GM18858 (cell line): ENCODE measurements at regions not wholly inside any gene's neighbourhood (a gene's known extent, or its start where the extent isn't known, plus 50 kb on each side); places are given as distances from the start of the nearest gene placed in this dataset.

Experiments
- ATAC-seq: cut with Tn5 transposase; IDR thresholded peaks from one replicate; pipeline ENCODE4 v1.9.1; 2021; ENCODE audit not compliant: unreplicated experiment

- ATAC-seq = no peak
Measured at GRCh38 chr21:41653954-41654491, 112.8 kb downstream of the RIPK4 start.

- ATAC-seq = no peak
Measured at GRCh38 chr21:41653243-41653953, 113.5 kb downstream of the RIPK4 start.

DNA sequence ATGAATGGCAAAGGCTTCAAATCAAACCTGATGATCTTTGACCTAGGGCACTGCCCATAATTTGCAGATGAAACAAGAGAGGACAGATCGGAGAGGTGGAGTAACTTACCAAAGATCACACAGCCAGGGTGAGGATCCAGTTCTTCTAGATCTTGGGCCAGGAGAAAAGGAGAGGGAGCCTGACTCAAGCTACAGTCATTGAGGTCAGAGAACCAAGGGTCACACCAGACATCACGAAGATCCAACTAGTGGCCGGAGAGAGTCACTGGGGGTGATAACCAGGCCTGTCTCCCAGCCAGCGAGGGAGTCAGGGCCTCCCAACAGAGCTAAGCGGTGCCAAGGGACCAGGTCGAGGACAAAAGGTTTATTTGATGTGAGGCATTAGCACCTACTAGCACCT, 115.0 kb downstream of the RIPK4 start:
- no peak for ATAC-seq

DNA sequence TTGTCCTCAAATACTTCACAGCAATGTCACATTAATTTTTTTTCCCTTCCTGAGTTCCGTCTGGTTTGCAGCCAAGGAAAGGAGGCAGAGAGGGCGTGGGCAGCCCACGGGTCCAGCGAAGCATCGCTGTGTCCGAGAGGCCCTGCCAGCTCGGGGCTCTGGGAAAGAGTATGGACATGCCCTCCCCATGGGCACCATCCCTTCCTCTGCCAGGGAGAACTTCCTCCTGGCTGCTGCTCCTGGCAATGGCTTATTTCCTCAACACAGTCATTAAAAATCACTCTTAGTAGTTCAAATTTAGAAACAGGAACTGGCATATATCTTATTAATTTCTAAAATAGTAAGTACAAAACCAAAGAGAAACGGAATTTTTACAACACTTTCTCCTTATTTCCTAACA, 115.4 kb downstream of the RIPK4 start:
- ATAC-seq = no peak

GRCh38 chr21:41650526-41651145, 116.2 kb downstream of the RIPK4 start:
- ATAC-seq = no peak

- no peak for ATAC-seq
Measured at GRCh38 chr21:41648591-41649031, 118.2 kb downstream of the RIPK4 start.

- ATAC-seq = no peak
Measured at GRCh38 chr21:41647806-41648561, 118.9 kb downstream of the RIPK4 start.

GRCh38 chr21:41643246-41643966, 123.4 kb downstream of the RIPK4 start:
- no peak for ATAC-seq

- ATAC-seq = no peak
Measured at GRCh38 chr21:41641821-41642701, 124.8 kb downstream of the RIPK4 start.

- no peak for ATAC-seq
Measured at GRCh38 chr21:41641510-41641815, 125.4 kb downstream of the RIPK4 start.

DNA sequence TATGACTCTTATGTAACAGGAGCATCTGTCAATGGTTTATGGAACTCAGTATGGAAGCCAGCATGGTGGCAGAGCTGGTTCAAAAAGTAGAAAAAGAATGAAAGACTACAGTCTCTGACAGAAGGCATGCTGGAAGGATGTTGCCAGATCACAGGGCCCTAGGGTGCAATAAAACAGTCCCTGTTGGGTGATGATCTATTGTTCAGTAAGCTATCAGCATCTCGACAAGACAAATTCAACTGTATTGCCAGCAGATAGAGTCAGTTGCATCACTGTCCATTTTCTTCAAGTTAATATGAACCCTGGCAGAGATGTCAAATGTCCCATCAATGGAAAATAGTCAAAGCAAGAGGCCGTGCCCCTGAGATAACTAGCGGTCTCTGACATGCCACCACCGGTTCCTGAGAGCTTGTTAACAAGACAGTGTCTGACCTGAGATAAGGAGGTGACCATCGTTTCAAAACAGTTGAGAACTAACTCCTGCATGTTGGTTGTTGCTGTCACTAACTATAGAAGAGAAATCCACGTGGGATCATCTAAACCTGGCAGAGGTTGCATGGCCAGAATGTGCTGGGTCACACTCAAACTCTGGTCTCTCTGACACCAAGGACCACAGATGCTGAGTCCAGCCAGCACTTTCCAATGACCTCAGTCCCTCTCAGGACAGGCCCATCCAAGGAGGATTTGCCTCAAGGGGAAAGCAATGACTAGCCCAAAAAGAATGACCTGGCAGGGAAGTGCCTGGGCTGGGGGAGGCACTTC, 125.9 kb downstream of the RIPK4 start:
- no peak for ATAC-seq

- no peak for ATAC-seq
Measured at GRCh38 chr21:41639766-41640165, 127.1 kb downstream of the RIPK4 start.

DNA sequence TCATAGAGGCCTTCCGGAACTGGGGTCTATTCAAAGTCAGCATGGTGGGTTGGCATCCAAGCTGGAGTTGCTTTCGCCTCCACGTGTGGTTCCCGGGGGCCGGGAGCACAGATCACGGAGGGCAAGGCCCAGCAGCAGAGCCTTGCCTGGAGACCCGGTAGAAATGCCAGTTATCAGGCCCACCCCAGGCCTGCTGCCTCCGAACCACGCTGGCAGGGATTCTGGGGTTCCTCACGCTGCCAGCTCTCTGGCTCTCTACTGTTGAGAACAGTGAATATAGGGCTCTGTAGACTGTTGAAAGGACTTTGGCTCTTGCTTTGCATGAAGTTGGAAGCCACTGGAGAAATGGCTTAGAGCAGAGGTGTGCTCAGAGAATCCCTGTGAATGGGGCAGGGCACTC, 127.5 kb downstream of the RIPK4 start:
- ATAC-seq = no peak

DNA sequence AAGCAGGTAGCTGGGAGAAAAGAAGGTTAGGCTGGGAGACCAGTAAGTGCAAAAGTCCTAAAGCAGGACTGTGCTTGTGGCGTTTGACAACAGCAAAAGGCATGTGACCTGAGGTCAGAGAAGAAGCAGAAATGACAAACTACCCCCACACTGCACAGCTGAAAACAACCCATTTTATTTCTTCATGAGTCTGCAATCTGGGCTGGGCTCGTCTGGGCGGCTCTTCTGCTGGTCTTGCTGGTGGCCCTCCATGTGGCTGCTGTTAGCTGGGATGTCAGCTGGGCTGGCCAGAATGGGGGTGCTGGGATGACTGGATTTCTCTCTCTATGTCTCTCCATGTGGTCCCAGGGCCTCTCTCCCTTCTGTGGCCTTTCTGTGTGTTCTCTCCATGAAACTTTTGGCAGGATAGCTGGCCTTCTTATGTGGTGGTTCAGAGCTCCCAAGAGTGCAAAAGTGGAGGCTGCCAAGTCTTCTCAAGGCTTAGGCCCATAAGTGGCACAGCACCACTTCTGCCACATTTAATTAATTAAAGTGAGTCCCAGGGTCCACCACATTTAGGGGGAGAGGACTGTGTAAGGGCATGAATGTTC, 128.6 kb downstream of the RIPK4 start:
- ATAC-seq = no peak

DNA sequence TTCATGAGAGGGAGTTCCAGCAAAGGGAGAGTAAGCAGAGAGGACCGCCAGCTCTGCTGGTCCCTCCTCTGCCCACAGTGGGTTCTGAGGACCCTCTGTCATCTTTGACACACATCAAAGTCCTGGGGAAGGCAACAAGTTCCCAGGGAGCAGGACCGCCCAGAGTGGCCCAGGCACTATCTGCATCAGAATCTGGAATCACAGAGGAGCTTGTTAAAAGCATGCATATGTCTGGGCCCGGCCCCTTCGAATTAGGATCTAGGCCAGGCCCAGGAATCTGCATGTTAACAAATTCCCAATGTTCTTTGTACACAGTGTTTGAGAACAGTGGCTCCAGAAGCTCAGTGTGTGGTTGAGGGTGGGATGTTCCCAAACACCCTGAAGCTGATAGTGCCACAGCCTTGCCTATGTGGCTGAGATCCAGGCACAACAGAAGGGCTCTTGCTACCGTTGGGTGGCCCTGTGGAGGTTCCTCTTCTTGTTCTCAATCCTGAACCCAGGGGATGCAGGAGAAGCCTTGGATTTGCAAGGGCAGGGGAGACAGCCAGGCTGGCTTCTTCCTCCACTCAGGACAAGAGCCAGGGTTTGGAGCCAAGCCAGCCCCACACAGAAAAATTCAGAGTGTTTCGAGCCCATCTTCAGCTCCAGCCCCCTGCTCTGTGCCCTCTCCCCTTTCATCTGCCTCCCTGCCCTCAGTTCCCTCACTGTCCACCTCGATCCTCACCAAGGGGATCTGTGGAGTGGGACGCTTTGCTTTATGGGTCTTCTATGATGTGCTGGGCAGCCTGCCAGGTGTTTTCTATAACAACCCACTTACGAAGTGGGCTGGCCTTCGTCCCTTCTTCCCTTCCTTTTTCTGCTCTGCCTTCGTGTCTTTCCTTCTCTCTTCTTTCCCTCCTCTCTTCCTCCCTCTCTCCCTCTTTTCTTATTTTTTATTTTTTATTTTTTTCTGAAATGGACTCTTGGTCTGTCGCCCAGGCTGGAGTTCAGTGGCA, 129.0 kb upstream of the TMPRSS2 start:
- no peak for ATAC-seq

- ATAC-seq = no peak
Measured at GRCh38 chr21:41635874-41636273, 127.9 kb upstream of the TMPRSS2 start.

- ATAC-seq = no peak
Measured at GRCh38 chr21:41634858-41635257, 126.9 kb upstream of the TMPRSS2 start.

GRCh38 chr21:41634211-41634694, 126.3 kb upstream of the TMPRSS2 start:
- ATAC-seq = no peak
